Glutamatergic neuron (in vitro differentiated cells): ENCODE measurements at regions not wholly inside any gene's neighbourhood (a gene's known extent, or its start where the extent isn't known, plus 50 kb on each side); places are given as distances from the start of the nearest gene placed in this dataset.
A peak's percentile ranks its signal among the peaks of the same experiment; 100 is the strongest.

Experiments used
- DNase-seq: peaks from one replicate; pipeline ENCODE4 v3.0.0; 2022
- H3K27ac Mint-ChIP-seq: one replicate; pipeline ENCODE4 v1.8.0; 2020; ENCODE audit warnings: mild to moderate bottlenecking, mixed read lengths, inconsistent platforms; ENCODE audit not compliant: unreplicated experiment
- H3K27me3 Mint-ChIP-seq: one replicate; pipeline ENCODE4 v1.8.0; 2020; ENCODE audit warnings: mild to moderate bottlenecking, moderate library complexity, mixed read lengths, inconsistent platforms; ENCODE audit not compliant: unreplicated experiment
- H3K36me3 Mint-ChIP-seq: one replicate; pipeline ENCODE4 v1.8.0; 2020; ENCODE audit warnings: mild to moderate bottlenecking, mixed read lengths, inconsistent platforms; ENCODE audit not compliant: unreplicated experiment
- H3K4me1 Mint-ChIP-seq: one replicate; pipeline ENCODE4 v1.8.0; 2020; ENCODE audit warnings: mild to moderate bottlenecking, low read depth, mixed read lengths, inconsistent platforms; ENCODE audit not compliant: unreplicated experiment
- H3K4me3 Mint-ChIP-seq: one replicate; pipeline ENCODE4 v1.8.0; 2020; ENCODE audit warnings: mild to moderate bottlenecking, mixed read lengths, inconsistent platforms; ENCODE audit not compliant: unreplicated experiment
- H3K9me3 Mint-ChIP-seq: one replicate; pipeline ENCODE4 v1.8.0; 2020; ENCODE audit warnings: mild to moderate bottlenecking, moderate library complexity, mixed read lengths, inconsistent platforms; ENCODE audit not compliant: unreplicated experiment
- TF ChIP-seq, protein P1 (sequence below): fragments of 200-600 bp; sonication (generic); IDR thresholded peaks from one replicate; pipeline ENCODE4 v1.5.0; 2021; ENCODE audit not compliant: partially characterized antibody, unreplicated experiment

DNA sequence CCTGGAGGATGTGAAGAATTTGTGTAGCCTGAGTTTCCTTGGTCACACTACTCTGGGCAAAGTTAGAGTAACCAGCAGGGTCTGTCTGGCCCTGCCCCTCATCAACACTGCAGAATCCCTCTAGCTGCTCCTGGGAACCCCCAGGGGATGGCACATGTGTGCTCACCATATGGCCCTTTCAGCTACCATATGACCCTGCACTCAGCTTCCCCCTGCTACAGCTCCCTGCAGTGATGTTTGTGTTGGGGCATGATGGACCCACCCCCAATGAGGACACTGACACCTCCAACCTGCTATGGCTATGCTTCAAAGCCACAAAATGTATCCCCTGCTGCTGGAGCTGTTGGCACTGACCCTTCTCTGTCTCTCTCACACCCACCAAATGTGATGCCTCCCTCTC is 152.7 kb downstream of the SNX18 start:
- peaks cover 21% of the 10 kb centered on the region for H3K4me1 Mint-ChIP-seq
- peak overlapping the region; percentile 98 for H3K27ac Mint-ChIP-seq
- DNase-seq, result peak; percentile 69
- H3K4me3 Mint-ChIP-seq, result peak overlapping the region; percentile 71
- H3K9me3 Mint-ChIP-seq, result peaks cover 19% of the 10 kb centered on the region
- TF ChIP-seq, protein P1, sequence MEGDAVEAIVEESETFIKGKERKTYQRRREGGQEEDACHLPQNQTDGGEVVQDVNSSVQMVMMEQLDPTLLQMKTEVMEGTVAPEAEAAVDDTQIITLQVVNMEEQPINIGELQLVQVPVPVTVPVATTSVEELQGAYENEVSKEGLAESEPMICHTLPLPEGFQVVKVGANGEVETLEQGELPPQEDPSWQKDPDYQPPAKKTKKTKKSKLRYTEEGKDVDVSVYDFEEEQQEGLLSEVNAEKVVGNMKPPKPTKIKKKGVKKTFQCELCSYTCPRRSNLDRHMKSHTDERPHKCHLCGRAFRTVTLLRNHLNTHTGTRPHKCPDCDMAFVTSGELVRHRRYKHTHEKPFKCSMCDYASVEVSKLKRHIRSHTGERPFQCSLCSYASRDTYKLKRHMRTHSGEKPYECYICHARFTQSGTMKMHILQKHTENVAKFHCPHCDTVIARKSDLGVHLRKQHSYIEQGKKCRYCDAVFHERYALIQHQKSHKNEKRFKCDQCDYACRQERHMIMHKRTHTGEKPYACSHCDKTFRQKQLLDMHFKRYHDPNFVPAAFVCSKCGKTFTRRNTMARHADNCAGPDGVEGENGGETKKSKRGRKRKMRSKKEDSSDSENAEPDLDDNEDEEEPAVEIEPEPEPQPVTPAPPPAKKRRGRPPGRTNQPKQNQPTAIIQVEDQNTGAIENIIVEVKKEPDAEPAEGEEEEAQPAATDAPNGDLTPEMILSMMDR, result no peak
- H3K27me3 Mint-ChIP-seq, result peaks cover 12% of the 10 kb centered on the region
- peaks cover 34% of the 10 kb centered on the region for H3K36me3 Mint-ChIP-seq

DNA sequence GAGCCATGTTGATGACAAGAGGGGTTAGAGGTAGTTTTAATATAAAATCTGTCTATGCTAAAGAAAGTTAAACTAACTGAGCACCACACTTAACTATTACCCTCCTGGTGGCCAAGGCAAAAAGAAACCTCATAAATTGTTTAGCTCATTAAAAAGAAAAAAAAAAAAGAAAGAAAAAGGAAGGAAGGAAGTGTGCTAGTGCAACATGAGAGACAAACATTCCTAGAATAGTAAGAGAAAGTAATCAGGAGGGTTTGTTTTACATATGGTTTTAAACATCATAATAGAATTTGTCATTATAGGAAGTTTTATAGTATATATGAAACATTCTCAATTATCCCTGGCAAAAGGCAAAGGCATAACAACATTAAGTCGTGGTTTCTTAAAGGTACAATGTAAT is 152.3 kb downstream of the SNX18 start:
- TF ChIP-seq, protein P1, result no peak

DNA sequence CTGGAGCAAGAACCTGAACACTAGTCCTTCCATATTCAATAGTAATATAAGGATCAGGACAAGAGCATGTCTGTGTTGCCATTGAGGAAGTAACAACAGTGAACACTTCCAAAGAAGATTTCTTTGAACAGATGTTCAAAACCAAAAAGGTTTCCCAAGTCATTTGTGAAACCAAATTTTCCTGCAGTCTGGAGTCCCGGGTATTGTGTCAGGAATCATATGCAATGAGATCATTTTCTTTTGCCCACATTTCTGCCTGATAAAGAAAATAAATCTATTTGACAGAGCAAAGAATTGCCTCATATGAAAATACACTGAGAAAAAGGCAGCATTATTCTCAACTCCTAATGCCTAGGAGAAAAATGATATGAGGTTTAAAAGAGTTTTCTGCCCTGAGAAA is 151.7 kb downstream of the SNX18 start:
- TF ChIP-seq, protein P1, result no peak
- Mint-ChIP-seq H3K9me3 (peaks cover 14% of the 10 kb centered on the region), H3K36me3 (peaks cover 24% of the 10 kb centered on the region)

More for the DNA sequence above, 152.3 kb downstream of the SNX18 start:
- DNase-seq, result no peak
- peak overlapping the region; percentile 20 for H3K4me3 Mint-ChIP-seq
- H3K27ac Mint-ChIP-seq, result peak overlapping the region; percentile 98
- H3K9me3 Mint-ChIP-seq, result peaks cover 18% of the 10 kb centered on the region
- H3K4me1 Mint-ChIP-seq, result peaks cover 21% of the 10 kb centered on the region
- H3K36me3 Mint-ChIP-seq, result peaks cover 30% of the 10 kb centered on the region
- peaks cover 12% of the 10 kb centered on the region for H3K27me3 Mint-ChIP-seq

DNA sequence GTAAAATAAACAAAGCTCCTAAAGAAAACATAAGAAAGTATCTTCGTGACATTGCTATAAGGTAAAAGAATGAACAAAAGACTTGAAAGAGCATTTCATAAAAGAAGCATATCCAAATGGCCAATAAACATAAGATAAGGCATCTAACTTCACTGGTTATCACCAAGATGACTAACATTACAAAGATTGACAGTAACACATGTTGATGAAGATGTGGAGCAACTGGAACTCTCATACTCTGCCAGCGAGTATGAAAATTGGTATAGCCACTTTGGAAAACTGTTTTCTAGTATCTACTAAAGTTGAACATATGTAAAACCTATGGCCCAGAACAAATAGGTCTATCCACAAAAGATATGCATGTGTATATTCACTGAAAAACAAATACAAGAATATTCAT is 150.5 kb downstream of the SNX18 start:
- Mint-ChIP-seq H3K9me3 (peaks cover 14% of the 10 kb centered on the region), H3K27ac (peak overlapping the region; percentile 53), H3K27me3 (peaks cover 12% of the 10 kb centered on the region)

More for the DNA sequence above, 151.7 kb downstream of the SNX18 start:
- H3K4me1 Mint-ChIP-seq, result peaks cover 21% of the 10 kb centered on the region
- DNase-seq, result no peak
- H3K27me3 Mint-ChIP-seq, result peaks cover 12% of the 10 kb centered on the region
- H3K4me3 Mint-ChIP-seq, result peak overlapping the region; percentile 20
- peak overlapping the region; percentile 98 for H3K27ac Mint-ChIP-seq

DNA sequence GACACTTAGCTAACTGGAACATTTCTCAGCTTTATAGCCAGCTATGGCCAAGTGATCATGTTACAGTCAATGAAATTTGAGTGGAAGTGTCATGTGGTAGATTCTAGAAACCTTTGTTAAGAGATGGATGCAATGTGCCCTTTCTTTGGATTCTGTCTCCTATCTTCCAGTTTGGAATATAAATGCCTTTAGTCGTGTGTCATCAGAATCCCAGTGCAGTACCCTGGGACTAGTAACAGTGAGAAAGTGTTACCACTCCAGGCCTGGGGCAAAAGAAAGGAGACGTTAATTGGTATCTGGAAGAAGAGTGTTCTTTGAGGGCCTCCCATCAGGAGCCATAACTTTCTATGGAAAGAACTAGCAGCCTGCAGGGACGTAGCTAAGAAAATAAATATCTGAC is 149.6 kb downstream of the SNX18 start:
- Mint-ChIP-seq H3K27ac (no peak overlapping the region), H3K4me1 (peaks cover 21% of the 10 kb centered on the region), H3K4me3 (no peak overlapping the region), H3K36me3 (peaks cover 10% of the 10 kb centered on the region), H3K9me3 (peaks cover 12% of the 10 kb centered on the region), H3K27me3 (peaks cover 12% of the 10 kb centered on the region)
- TF ChIP-seq, protein P1, result no peak
- no peak for DNase-seq

More for the DNA sequence above, 150.5 kb downstream of the SNX18 start:
- no peak for DNase-seq
- peaks cover 21% of the 10 kb centered on the region for H3K4me1 Mint-ChIP-seq
- H3K4me3 Mint-ChIP-seq, result no peak overlapping the region
- peaks cover 17% of the 10 kb centered on the region for H3K36me3 Mint-ChIP-seq
- TF ChIP-seq, protein P1, result no peak
